HG03135 (cell line): ENCODE measurements at regions not wholly inside any gene's neighbourhood (a gene's known extent, or its start where the extent isn't known, plus 50 kb on each side); places are given as distances from the start of the nearest gene placed in this dataset.
A peak's percentile ranks its signal among the peaks of the same experiment; 100 is the strongest.

Source experiments
- ATAC-seq: cut with Tn5 transposase; IDR thresholded peaks from one replicate; pipeline ENCODE4 v1.9.1; 2021; ENCODE audit warnings: mild to moderate bottlenecking, moderate library complexity; ENCODE audit not compliant: unreplicated experiment

GRCh38 chr4:73001885-73002284, 67.6 kb downstream of the COX18 start:
- no peak for ATAC-seq

GRCh38 chr4:72997409-72997808, 72.1 kb downstream of the COX18 start:
- ATAC-seq = no peak

GRCh38 chr4:72994670-72995069, 74.8 kb downstream of the COX18 start:
- ATAC-seq = no peak

- ATAC-seq = no peak
Observed at GRCh38 chr4:72993876-72994275, 75.6 kb downstream of the COX18 start.

- ATAC-seq = no peak
Observed at GRCh38 chr4:72991873-72992272, 77.6 kb downstream of the COX18 start.

GRCh38 chr4:72987741-72988729, 81.5 kb downstream of the COX18 start:
- no peak for ATAC-seq

GRCh38 chr4:72984351-72984750, 85.2 kb downstream of the COX18 start:
- no peak for ATAC-seq

- no peak for ATAC-seq
Observed at GRCh38 chr4:72983709-72984108, 85.8 kb downstream of the COX18 start.

GRCh38 chr4:72977936-72978485, 91.5 kb downstream of the COX18 start:
- no peak for ATAC-seq

- no peak for ATAC-seq
Observed at GRCh38 chr4:72975488-72975784, 94.1 kb downstream of the COX18 start.

GRCh38 chr4:72974694-72975487, 94.6 kb downstream of the COX18 start:
- ATAC-seq = no peak

- ATAC-seq = no peak
Observed at GRCh38 chr4:72971572-72971971, 97.9 kb downstream of the COX18 start.

- ATAC-seq = no peak
Observed at GRCh38 chr4:72970756-72971155, 98.8 kb downstream of the COX18 start.

GRCh38 chr4:72969976-72970375, 99.5 kb downstream of the COX18 start:
- no peak for ATAC-seq

- peak; percentile 86 for ATAC-seq
Observed at GRCh38 chr4:72966652-72967051, 102.9 kb downstream of the COX18 start.

GRCh38 chr4:72959411-72959810, 110.1 kb downstream of the COX18 start:
- no peak for ATAC-seq

- ATAC-seq = no peak
Observed at GRCh38 chr4:72954811-72955210, 114.7 kb downstream of the COX18 start.

GRCh38 chr4:72953571-72953970, 115.9 kb downstream of the COX18 start:
- no peak for ATAC-seq

GRCh38 chr4:72951628-72952027, 117.9 kb downstream of the COX18 start:
- no peak for ATAC-seq

GRCh38 chr4:72951147-72951546, 118.4 kb downstream of the COX18 start:
- ATAC-seq = no peak

GRCh38 chr4:72948080-72948479, 121.4 kb downstream of the COX18 start:
- no peak for ATAC-seq
